GM12878 (cell line): ENCODE measurements at regions not wholly inside any gene's neighbourhood (a gene's known extent, or its start where the extent isn't known, plus 50 kb on each side); places are given as distances from the start of the nearest gene placed in this dataset.

Experiments
- ATAC-seq: fragments of 200-7000 bp; cut with Tn5 transposase; 3 replicates; pipeline ENCODE4 v1.9.1; 2020; ENCODE audit warnings: mild to moderate bottlenecking, moderate library complexity
- BruUV-seq: library from RNA; stranded (reverse); fragments of 400-500 nt; replicated peaks from 2 replicates; lab custom pipeline; 2021; lab: Mats Ljungman, UMichigan
- CTCF ChIA-PET: fragments of 300-600 bp; sonication (Branson Sonifier 250); formaldehyde crosslinking; extraction: SDS; loops from one replicate; lab custom pipeline; 2021; ENCODE audit warnings: inconsistent platforms; lab: Yijun Ruan, JAX
- POLR2A ChIA-PET: fragments of 350-600 bp; formaldehyde crosslinking; extraction: SDS; loops from one replicate; lab custom pipeline; 2021; ENCODE audit warnings: inconsistent platforms; lab: Charles Lee
- RAD21 ChIA-PET: fragments of 300-600 bp; sonication (Branson Sonifier 250); formaldehyde crosslinking; loops from one replicate; lab custom pipeline; 2023; ENCODE audit warnings: antibody characterized with exemption; ENCODE audit not compliant: unreplicated experiment; lab: Charles Lee
- SMC1A ChIA-PET: fragments of 300-600 bp; sonication (Branson Sonifier 250); formaldehyde crosslinking; loops from one replicate; lab custom pipeline; 2023; ENCODE audit not compliant: unreplicated experiment, uncharacterized antibody; lab: Charles Lee
- DNase-seq: peaks from one replicate; pipeline ENCODE4 v3.0.0-alpha.2; 2011; ENCODE audit warnings: low read depth, low spot score
- FAIRE-seq: peaks from 3 replicates; lab custom pipeline; 2011; peaks lifted over from hg19 to GRCh38; lab: Jason Lieb, UNC
- H2AFZ ChIP-seq: 2 replicates; pipeline ENCODE4 v1.6.0; 2011; ENCODE audit warnings: low read depth, low read length, control low read depth; ENCODE audit not compliant: control insufficient read depth
- H3K27ac ChIP-seq: 2 replicates; pipeline ENCODE4 v1.5.1; 2011; ENCODE audit warnings: control low read depth; ENCODE audit not compliant: control insufficient read depth, insufficient read depth
- H3K27me3 ChIP-seq, 2 experiments: replicated peaks in 1 of 2; 2 replicates each; pipeline versions ENCODE4 v1.6.0 to v1.6.1; 2011; ENCODE audit warnings: low read length in 1 of 2; ENCODE audit not compliant: control insufficient read depth in 2 of 2, insufficient read depth in 2 of 2
- H3K36me3 ChIP-seq, 2 experiments: 2 replicates each; pipeline ENCODE4 v1.5.1; 2011; ENCODE audit warnings: low read length in 1 of 2; ENCODE audit not compliant: control insufficient read depth in 2 of 2, insufficient read depth in 2 of 2
- H3K4me1 ChIP-seq: 2 replicates; pipeline ENCODE4 v1.6.1; 2011; ENCODE audit warnings: mild to moderate bottlenecking, low read length, moderate library complexity, mixed read lengths; ENCODE audit not compliant: control insufficient read depth, insufficient read depth
- H3K4me2 ChIP-seq: 2 replicates; pipeline ENCODE4 v1.6.0; 2011; ENCODE audit warnings: control low read depth; ENCODE audit not compliant: control insufficient read depth, insufficient read depth
- H3K4me3 ChIP-seq: fragments of 200-600 bp; sonication (generic); 2 replicates; pipeline ENCODE4 v1.5.1; 2016
- H3K79me2 ChIP-seq: 2 replicates; pipeline ENCODE4 v1.6.0; 2011; ENCODE audit warnings: low read length; ENCODE audit not compliant: control insufficient read depth, insufficient read depth
- H3K9ac ChIP-seq: 2 replicates; pipeline ENCODE4 v1.8.0; 2011; ENCODE audit warnings: low read length, control low read depth, mixed read lengths; ENCODE audit not compliant: control insufficient read depth, insufficient read depth
- H3K9me3 ChIP-seq: replicated peaks from 3 replicates; pipeline ENCODE4 v1.5.1; 2011; ENCODE audit warnings: mild to moderate bottlenecking, low read length; ENCODE audit not compliant: control insufficient read depth, insufficient read depth
- H4K20me1 ChIP-seq: 2 replicates; pipeline ENCODE4 v1.6.0; 2011; ENCODE audit not compliant: control insufficient read depth, insufficient read depth
- BACH1 ChIP-seq: fragments of 450-650 bp; IDR thresholded peaks from 2 replicates; pipeline ENCODE4 v1.6.1; 2017; ENCODE audit warnings: mild to moderate bottlenecking, borderline replicate concordance
- CHD2 ChIP-seq: IDR thresholded peaks from 2 replicates; pipeline ENCODE4 v1.6.1; 2011; ENCODE audit warnings: low read depth, low read length, improper control_type of control experiment, borderline replicate concordance
- EGR1 ChIP-seq, 2 experiments: IDR thresholded peaks; 1 replicate in 1 of 2; 2 replicates in 1 of 2; pipeline ENCODE4 v1.6.1; 2011 to 2012; ENCODE audit warnings: low read depth in 2 of 2, low read length in 2 of 2, borderline replicate concordance in 1 of 2, mild to moderate bottlenecking in 1 of 2, moderate library complexity in 1 of 2
- JUND ChIP-seq: IDR thresholded peaks from 2 replicates; pipeline ENCODE4 v1.6.1; 2012; ENCODE audit warnings: low read depth, mild to moderate bottlenecking, low read length, improper control_type of control experiment, moderate library complexity
- KDM1A ChIP-seq: fragments of 200-600 bp; sonication (generic); IDR thresholded peaks from 2 replicates; pipeline ENCODE4 v1.6.1; 2016; ENCODE audit warnings: borderline replicate concordance
- NFYA ChIP-seq: IDR thresholded peaks from 2 replicates; pipeline ENCODE4 v1.6.1; 2011; ENCODE audit warnings: low read depth, mild to moderate bottlenecking, low read length, improper control_type of control experiment, borderline replicate concordance
- NR2C1 ChIP-seq: fragments of 450-650 bp; IDR thresholded peaks from 2 replicates; pipeline ENCODE4 v1.6.1; 2017; ENCODE audit warnings: antibody characterized with exemption, mild to moderate bottlenecking, moderate library complexity
- PAX5 ChIP-seq: IDR thresholded peaks from 2 replicates; pipeline ENCODE4 v1.6.1; 2011; ENCODE audit warnings: low read depth, low read length, borderline replicate concordance
- PAX8 ChIP-seq: fragments of 450-650 bp; IDR thresholded peaks from 2 replicates; pipeline ENCODE4 v1.6.1; 2017; ENCODE audit warnings: mild to moderate bottlenecking, moderate library complexity
- POU2F2 ChIP-seq: IDR thresholded peaks from 3 replicates; pipeline ENCODE4 v1.6.1; 2011; ENCODE audit warnings: low read depth, mild to moderate bottlenecking, low read length, borderline replicate concordance
- SIX5 ChIP-seq: IDR thresholded peaks from 2 replicates; pipeline ENCODE4 v1.6.1; 2011; ENCODE audit warnings: mild to moderate bottlenecking, low read depth, low read length, moderate library complexity; ENCODE audit not compliant: severe bottlenecking
- TCF7 ChIP-seq: IDR thresholded peaks from 2 replicates; pipeline ENCODE4 v1.6.1; 2014; ENCODE audit warnings: antibody characterized with exemption, borderline replicate concordance
- ZBED1 ChIP-seq: IDR thresholded peaks from 2 replicates; pipeline ENCODE4 v1.6.1; 2016; ENCODE audit warnings: borderline replicate concordance
- WGBS: methylation state at CpG from one replicate; pipeline ENCODE4 v1.1.6; 2016; ENCODE audit warnings: low lambda C conversion rate; ENCODE audit not compliant: insufficient replicate concordance, insufficient coverage; ENCODE audit errors: missing lambda C conversion rate; 5-methylcytosine and 5-hydroxymethylcytosine counted together
- in situ Hi-C: fragments of 300-500 bp; cut with MboI; formaldehyde crosslinking; loops from 9 replicates; pipeline ENCODE4 v1.14.3; 2018; ENCODE audit warnings: mixed read lengths
- intact Hi-C: fragments of 100-400 bp; cut with micrococcal nuclease; formaldehyde crosslinking; loops from one replicate; pipeline ENCODE4 v1.14.2; 2022; ENCODE audit not compliant: unreplicated experiment
- TF ChIP-seq, protein P1 (sequence below): fragments of 450-650 bp; IDR thresholded peaks from 2 replicates; pipeline ENCODE4 v1.6.1; 2016; ENCODE audit warnings: mild to moderate bottlenecking

- intact Hi-C loops: no loop called here
- no TSS peak for BruUV-seq
- FAIRE-seq: no peak
- Histone ChIP-seq H3K9me3 (no peaks in the 10 kb centered on the region), H3K4me3 (no peak overlapping the region), H3K36me3 (no peaks in the 10 kb centered on the region), H3K27ac (no peak overlapping the region), H4K20me1 (no peaks in the 10 kb centered on the region), H3K4me2 (no peak overlapping the region), H2AFZ (no peak overlapping the region), H3K4me1 (no peaks in the 10 kb centered on the region), H3K9ac (no peak overlapping the region), H3K79me2 (no peaks in the 10 kb centered on the region)
- ATAC-seq: no peak
- ChIA-PET POLR2A (no interaction called here), RAD21 (no interaction called here), SMC1A (no interaction called here), CTCF (interaction anchor here (0.7 to 1.6 kb wide), 2 partner anchors 9 to 141 kb away, joined by 3 to 5 read pairs; no protein-coding TSS in a partner anchor)
- in situ Hi-C loops: no loop called here
- DNase-seq: no peak
- WGBS: 30% methylated on average over 3 of the region's 3 CpGs
- TF ChIP-seq BACH1 (no peak), NFYA (no peak), ZBED1 (no peak), PAX5 (no peak), SIX5 (no peak), JUND (no peak), CHD2 (no peak), POU2F2 (no peak), NR2C1 (no peak), EGR1 (IDR thresholded peaks at IDR 0.05; ENCODE audit: borderline replicate concordance in 1 of 2, low read depth in 2 of 2, low read length in 2 of 2) (no peak), PAX8 (no peak), TCF7 (no peak), KDM1A (no peak)
- TF ChIP-seq, protein P1, sequence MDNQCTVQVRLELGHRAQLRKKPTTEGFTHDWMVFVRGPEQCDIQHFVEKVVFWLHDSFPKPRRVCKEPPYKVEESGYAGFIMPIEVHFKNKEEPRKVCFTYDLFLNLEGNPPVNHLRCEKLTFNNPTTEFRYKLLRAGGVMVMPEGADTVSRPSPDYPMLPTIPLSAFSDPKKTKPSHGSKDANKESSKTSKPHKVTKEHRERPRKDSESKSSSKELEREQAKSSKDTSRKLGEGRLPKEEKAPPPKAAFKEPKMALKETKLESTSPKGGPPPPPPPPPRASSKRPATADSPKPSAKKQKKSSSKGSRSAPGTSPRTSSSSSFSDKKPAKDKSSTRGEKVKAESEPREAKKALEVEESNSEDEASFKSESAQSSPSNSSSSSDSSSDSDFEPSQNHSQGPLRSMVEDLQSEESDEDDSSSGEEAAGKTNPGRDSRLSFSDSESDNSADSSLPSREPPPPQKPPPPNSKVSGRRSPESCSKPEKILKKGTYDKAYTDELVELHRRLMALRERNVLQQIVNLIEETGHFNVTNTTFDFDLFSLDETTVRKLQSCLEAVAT: no peak
- TF ChIP-seq, all 136 proteins: peak for 0
- no peaks in the 10 kb centered on the region for H3K27me3 ChIP-seq
These were observed 124.5 kb upstream of the USP15 start for GRCh38 chr12:62135553-62136200.
